Neural progenitor cell (in vitro differentiated cells): ENCODE measurements at regions not wholly inside any gene's neighbourhood (a gene's known extent, or its start where the extent isn't known, plus 50 kb on each side); places are given as distances from the start of the nearest gene placed in this dataset.

ENCODE experiments used
- EZH2 ChIP-seq: fragments of 200-600 bp; sonication (generic); IDR thresholded peaks from 2 replicates; pipeline ENCODE4 v1.6.1; 2017; ENCODE audit warnings: antibody characterized with exemption, mild to moderate bottlenecking, moderate library complexity
- EZH2phosphoT487 ChIP-seq: fragments of 200-600 bp; sonication (generic); IDR thresholded peaks from 2 replicates; pipeline ENCODE4 v1.6.1; 2017; ENCODE audit warnings: antibody characterized with exemption
- TF ChIP-seq, protein P1 (sequence below): fragments of 200-600 bp; sonication (generic); IDR thresholded peaks from 2 replicates; pipeline ENCODE4 v1.5.1; 2017; ENCODE audit warnings: antibody characterized with exemption, mild to moderate bottlenecking

DNA sequence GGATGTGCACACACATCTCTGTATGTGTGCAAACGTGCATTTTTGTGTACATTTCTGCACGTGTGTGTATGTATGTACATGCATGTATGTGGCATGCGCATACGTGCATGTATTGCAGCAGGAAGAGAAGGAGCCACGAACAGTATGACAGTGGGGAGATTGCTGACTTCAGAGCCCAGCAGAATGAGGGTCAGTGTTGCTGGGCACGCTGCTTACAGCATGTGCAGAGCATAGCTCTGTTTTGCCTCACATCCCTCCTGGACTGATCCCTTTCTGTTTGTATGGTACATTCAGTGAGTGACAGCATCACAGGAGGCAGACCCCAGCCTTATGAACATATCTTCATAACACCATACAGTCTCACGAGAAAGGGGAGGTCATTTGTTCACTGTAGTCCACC is 934.0 kb upstream of the EEF2KMT start:
- TF ChIP-seq, protein P1, sequence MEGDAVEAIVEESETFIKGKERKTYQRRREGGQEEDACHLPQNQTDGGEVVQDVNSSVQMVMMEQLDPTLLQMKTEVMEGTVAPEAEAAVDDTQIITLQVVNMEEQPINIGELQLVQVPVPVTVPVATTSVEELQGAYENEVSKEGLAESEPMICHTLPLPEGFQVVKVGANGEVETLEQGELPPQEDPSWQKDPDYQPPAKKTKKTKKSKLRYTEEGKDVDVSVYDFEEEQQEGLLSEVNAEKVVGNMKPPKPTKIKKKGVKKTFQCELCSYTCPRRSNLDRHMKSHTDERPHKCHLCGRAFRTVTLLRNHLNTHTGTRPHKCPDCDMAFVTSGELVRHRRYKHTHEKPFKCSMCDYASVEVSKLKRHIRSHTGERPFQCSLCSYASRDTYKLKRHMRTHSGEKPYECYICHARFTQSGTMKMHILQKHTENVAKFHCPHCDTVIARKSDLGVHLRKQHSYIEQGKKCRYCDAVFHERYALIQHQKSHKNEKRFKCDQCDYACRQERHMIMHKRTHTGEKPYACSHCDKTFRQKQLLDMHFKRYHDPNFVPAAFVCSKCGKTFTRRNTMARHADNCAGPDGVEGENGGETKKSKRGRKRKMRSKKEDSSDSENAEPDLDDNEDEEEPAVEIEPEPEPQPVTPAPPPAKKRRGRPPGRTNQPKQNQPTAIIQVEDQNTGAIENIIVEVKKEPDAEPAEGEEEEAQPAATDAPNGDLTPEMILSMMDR = no peak
- TF ChIP-seq EZH2 = no peak
- no peak for TF ChIP-seq EZH2phosphoT487
